H1 (cell line): ENCODE measurements at regions not wholly inside any gene's neighbourhood (a gene's known extent, or its start where the extent isn't known, plus 50 kb on each side); places are given as distances from the start of the nearest gene placed in this dataset.

ENCODE experiments used
- CTCF ChIA-PET: fragments of 300-600 bp; sonication (Branson Sonifier 250); formaldehyde crosslinking; loops from one replicate; lab custom pipeline; 2021; ENCODE audit not compliant: partially characterized antibody; lab: Charles Lee
- POLR2A ChIA-PET: fragments of 300-600 bp; sonication (Branson Sonifier 250); formaldehyde crosslinking; loops from one replicate; lab custom pipeline; 2021; ENCODE audit warnings: inconsistent platforms; ENCODE audit not compliant: partially characterized antibody; lab: Charles Lee
- DNase-seq, 2 experiments: peaks; one replicate each; pipeline versions ENCODE4 v3.0.0 to v3.0.0-alpha.2; 2010 to 2022; ENCODE audit warnings: low spot score in 2 of 2, low read depth in 1 of 2, mixed read lengths in 1 of 2
- FAIRE-seq: peaks from 2 replicates; lab custom pipeline; 2011; peaks lifted over from hg19 to GRCh38; lab: Jason Lieb, UNC
- H2AFZ ChIP-seq: 2 replicates; pipeline ENCODE4 v1.8.1; 2012; ENCODE audit warnings: low read length, inconsistent platforms
- H2AK5ac ChIP-seq: 2 replicates; pipeline ENCODE4 v1.6.1; 2013; ENCODE audit warnings: low read depth, low read length
- H2BK120ac ChIP-seq: replicated peaks from 2 replicates; pipeline ENCODE3; 2013; ENCODE audit warnings: low read depth, low read length, inconsistent platforms
- H2BK12ac ChIP-seq: 2 replicates; pipeline ENCODE4 v1.6.1; 2013; ENCODE audit warnings: low read depth, low read length
- H2BK15ac ChIP-seq: 2 replicates; pipeline ENCODE4 v1.6.1; 2013; ENCODE audit warnings: low read length
- H2BK20ac ChIP-seq: 2 replicates; pipeline ENCODE4 v1.6.1; 2013; ENCODE audit warnings: low read length
- H2BK5ac ChIP-seq: 2 replicates; pipeline ENCODE4 v1.6.1; 2013; ENCODE audit warnings: low read depth, low read length
- H3K14ac ChIP-seq: 2 replicates; pipeline ENCODE4 v1.6.1; 2013; ENCODE audit warnings: inconsistent platforms; ENCODE audit not compliant: insufficient read length
- H3K18ac ChIP-seq: 2 replicates; pipeline ENCODE4 v1.6.1; 2013; ENCODE audit warnings: low read length; ENCODE audit errors: extremely low read depth
- H3K23ac ChIP-seq: 2 replicates; pipeline ENCODE4 v1.6.1; 2013; ENCODE audit warnings: inconsistent platforms; ENCODE audit not compliant: insufficient read length
- H3K23me2 ChIP-seq: 2 replicates; pipeline ENCODE4 v1.6.1; 2013; ENCODE audit warnings: low read depth, low read length
- H3K27ac ChIP-seq: 2 replicates; pipeline ENCODE4 v1.6.1; 2011; ENCODE audit warnings: low read depth, low read length, inconsistent platforms
- H3K27me3 ChIP-seq, 4 experiments: replicated peaks in 1 of 4; 1 replicate in 1 of 4; 2 replicates in 3 of 4; pipeline versions ENCODE4 v1.6.1 to v1.8.1; 2011 to 2013; ENCODE audit warnings: low read length in 3 of 4, mild to moderate bottlenecking in 3 of 4, inconsistent platforms in 2 of 4, mixed read lengths in 2 of 4, moderate library complexity in 1 of 4; ENCODE audit not compliant: control insufficient read depth in 3 of 4, insufficient read depth in 3 of 4; ENCODE audit errors: extremely low read depth in 1 of 4
- H3K36me3 ChIP-seq, 4 experiments: 2 replicates each; pipeline versions ENCODE4 v1.6.1 to v1.8.1; 2011 to 2013; ENCODE audit warnings: mild to moderate bottlenecking in 4 of 4, low read length in 3 of 4, moderate library complexity in 2 of 4, control low read depth in 1 of 4, inconsistent platforms in 1 of 4; ENCODE audit not compliant: insufficient read depth in 4 of 4, control insufficient read depth in 2 of 4
- H3K4ac ChIP-seq: replicated peaks from 2 replicates; pipeline ENCODE3; 2013; ENCODE audit warnings: low read length, low read depth, mixed read lengths, inconsistent platforms; ENCODE audit not compliant: insufficient read length
- H3K4me1 ChIP-seq, 4 experiments: replicated peaks in 1 of 4; 1 replicate in 1 of 4; 2 replicates in 3 of 4; pipeline versions ENCODE4 v1.6.1 to v1.8.1; 2011 to 2013; ENCODE audit warnings: low read length in 3 of 4, inconsistent platforms in 2 of 4, mixed read lengths in 1 of 4; ENCODE audit not compliant: insufficient read depth in 4 of 4, control insufficient read depth in 3 of 4
- H3K4me2 ChIP-seq, 2 experiments: 2 replicates each; pipeline versions ENCODE4 v1.6.1 to v1.8.1; 2011 to 2013; ENCODE audit warnings: low read depth in 2 of 2, low read length in 2 of 2, control low read depth in 1 of 2, inconsistent platforms in 1 of 2, mild to moderate bottlenecking in 1 of 2; ENCODE audit not compliant: insufficient read depth in 1 of 2
- H3K4me3 ChIP-seq, 4 experiments: fragments of 200-600, 300-600 bp in 1 of 4; sonication (generic), shearing (Covaris generic), sonication (Bioruptor Twin) in 1 of 4; 2 replicates each; pipeline versions ENCODE4 v1.5.1 to v1.8.1; 2011 to 2016; ENCODE audit warnings: low read length in 4 of 4, low read depth in 3 of 4, control low read depth in 2 of 4, inconsistent platforms in 2 of 4, mild to moderate bottlenecking in 2 of 4, mixed read lengths in 1 of 4, moderate library complexity in 1 of 4; ENCODE audit not compliant: insufficient read depth in 2 of 4; ENCODE audit errors: extremely low read depth in 1 of 4
- H3K56ac ChIP-seq: replicated peaks from 2 replicates; pipeline ENCODE3; 2013; ENCODE audit warnings: low read depth, mild to moderate bottlenecking, mixed read lengths, low read length, inconsistent platforms; ENCODE audit not compliant: insufficient read length
- H3K79me1 ChIP-seq: 2 replicates; pipeline ENCODE4 v1.6.1; 2013; ENCODE audit warnings: low read depth, low read length, control low read depth
- H3K79me2 ChIP-seq, 2 experiments: 2 replicates each; pipeline versions ENCODE4 v1.6.1 to v1.8.1; 2012 to 2013; ENCODE audit warnings: low read length in 2 of 2, mild to moderate bottlenecking in 2 of 2, inconsistent platforms in 1 of 2; ENCODE audit not compliant: insufficient read depth in 2 of 2, control insufficient read depth in 1 of 2
- H3K9ac ChIP-seq, 4 experiments: replicated peaks in 1 of 4; 1 replicate in 1 of 4; 2 replicates in 3 of 4; pipeline versions ENCODE4 v1.6.1 to v1.8.1; 2011 to 2013; ENCODE audit warnings: low read depth in 3 of 4, low read length in 3 of 4, control low read depth in 2 of 4, mild to moderate bottlenecking in 2 of 4, moderate library complexity in 2 of 4, inconsistent platforms in 1 of 4; ENCODE audit errors: extremely low read depth in 1 of 4
- H3K9me3 ChIP-seq, 2 experiments: 2 replicates each; pipeline versions ENCODE4 v1.6.1 to v1.8.1; 2012 to 2013; ENCODE audit warnings: mild to moderate bottlenecking in 2 of 2, moderate library complexity in 2 of 2, control low read depth in 1 of 2, inconsistent platforms in 1 of 2, low read depth in 1 of 2, low read length in 1 of 2, mixed read lengths in 1 of 2; ENCODE audit not compliant: insufficient read depth in 2 of 2
- H4K20me1 ChIP-seq, 2 experiments: replicated peaks in 1 of 2; 2 replicates each; pipeline versions ENCODE3 to v1.8.1; 2011 to 2013; ENCODE audit warnings: inconsistent platforms in 2 of 2, low read length in 2 of 2, mild to moderate bottlenecking in 1 of 2; ENCODE audit not compliant: insufficient read depth in 2 of 2, control insufficient read depth in 1 of 2
- H4K5ac ChIP-seq: 2 replicates; pipeline ENCODE4 v1.6.1; 2013; ENCODE audit warnings: low read length, low read depth, mixed read lengths, inconsistent platforms; ENCODE audit not compliant: insufficient read length
- H4K8ac ChIP-seq: 2 replicates; pipeline ENCODE4 v1.8.0; 2013; ENCODE audit warnings: mild to moderate bottlenecking, moderate library complexity, low read length, inconsistent platforms; ENCODE audit not compliant: insufficient read depth; ENCODE audit errors: extremely low read depth
- H4K91ac ChIP-seq: replicated peaks from 2 replicates; pipeline ENCODE3; 2013; ENCODE audit warnings: low read length, mixed read lengths, inconsistent platforms; ENCODE audit not compliant: insufficient read length
- CBX8 ChIP-seq: fragments of 300-800, 300-1000 bp; sonication (generic); IDR thresholded peaks from 2 replicates; pipeline ENCODE4 v1.7.1; 2016; ENCODE audit warnings: low read depth, low read length, borderline replicate concordance
- CHD2 ChIP-seq: IDR thresholded peaks from 2 replicates; pipeline ENCODE4 v1.6.1; 2012; ENCODE audit warnings: low read length, improper control_type of control experiment
- CTBP2 ChIP-seq: IDR thresholded peaks from 2 replicates; pipeline ENCODE4 v1.7.0; 2011; ENCODE audit warnings: borderline replicate concordance, mild to moderate bottlenecking, moderate library complexity, mixed read lengths, low read length; ENCODE audit not compliant: insufficient read depth, insufficient read length
- EGR1 ChIP-seq: IDR thresholded peaks from 2 replicates; pipeline ENCODE4 v1.6.1; 2011; ENCODE audit warnings: low read depth, low read length, borderline replicate concordance
- GABPA ChIP-seq: IDR thresholded peaks from 2 replicates; pipeline ENCODE4 v1.6.1; 2011; ENCODE audit warnings: mild to moderate bottlenecking, low read length, moderate library complexity, borderline replicate concordance; ENCODE audit not compliant: insufficient read depth
- GTF2F1 ChIP-seq: IDR thresholded peaks from 2 replicates; pipeline ENCODE4 v1.6.1; 2012; ENCODE audit warnings: low read depth, low read length, improper control_type of control experiment, borderline replicate concordance
- JUN ChIP-seq: IDR thresholded peaks from 2 replicates; pipeline ENCODE4 v1.6.1; 2011; ENCODE audit warnings: low read depth, mild to moderate bottlenecking, improper control_type of control experiment, low read length
- PHF8 ChIP-seq: fragments of 200-600 bp; sonication (generic); conservative IDR thresholded peaks from 2 replicates; pipeline ENCODE4 v1.7.1; 2012; ENCODE audit warnings: low read depth, mild to moderate bottlenecking, inconsistent platforms, low read length, moderate library complexity
- RFX5 ChIP-seq: IDR thresholded peaks from 2 replicates; pipeline ENCODE4 v1.6.1; 2011; ENCODE audit warnings: low read depth, low read length, improper control_type of control experiment, borderline replicate concordance
- SIN3A ChIP-seq, 2 experiments: IDR thresholded peaks in 1 of 2; conservative IDR thresholded peaks in 1 of 2; 2 replicates each; pipeline ENCODE4 v1.6.1; 2011 to 2012; ENCODE audit warnings: low read length in 2 of 2, improper control_type of control experiment in 1 of 2, low read depth in 1 of 2, mild to moderate bottlenecking in 1 of 2
- SIRT6 ChIP-seq: IDR thresholded peaks from one replicate; pipeline ENCODE4 v1.7.1; 2012; ENCODE audit warnings: low read length, inconsistent platforms
- SP1 ChIP-seq: IDR thresholded peaks from 2 replicates; pipeline ENCODE4 v1.6.1; 2011; ENCODE audit warnings: low read depth, low read length
- TBP ChIP-seq: IDR thresholded peaks from 2 replicates; pipeline ENCODE4 v1.6.1; 2011; ENCODE audit warnings: low read depth, low read length, improper control_type of control experiment
- WGBS, 2 experiments: shearing (Covaris generic) in 1 of 2; methylation state at CpG; one replicate each; pipeline versions ENCODE4 v1.1.6 to v1.1.7; 2013 to 2015; ENCODE audit warnings: low lambda C conversion rate in 2 of 2, mixed read lengths in 2 of 2, inconsistent platforms in 1 of 2, low coverage in 1 of 2, missing lambda C conversion rate in 1 of 2; ENCODE audit not compliant: insufficient replicate concordance in 2 of 2, insufficient coverage in 1 of 2, insufficient read length in 1 of 2; ENCODE audit errors: extremely low coverage in 1 of 2, missing lambda C conversion rate in 1 of 2; 5-methylcytosine and 5-hydroxymethylcytosine counted together

GRCh38 chr2:85954192-85954589, 65.4 kb upstream of the ST3GAL5 start:
- FAIRE-seq, result no peak
- H4K91ac ChIP-seq, result no peak overlapping the region
- WGBS, 2 experiments, result 94% methylated on average over 3 of the region's 4 CpGs; no CpG with 5 or more reads in 1 of the 2 experiments
- no peak overlapping the region for H3K4me3 ChIP-seq
- H4K8ac ChIP-seq, result no peak overlapping the region
- POLR2A ChIA-PET, result no interaction called here
- peaks cover 0 to 7% (median 5%) of the 10 kb centered on the region in 4 experiments; a peak in 3 of 7 replicates for H3K4me1 ChIP-seq
- no peaks in the 10 kb centered on the region for H3K79me1 ChIP-seq
- no peak overlapping the region for H2AK5ac ChIP-seq
- no peak overlapping the region for H3K56ac ChIP-seq
- no peak overlapping the region for H2BK12ac ChIP-seq
- no peak overlapping the region for H3K18ac ChIP-seq
- H2BK20ac ChIP-seq, result no peak overlapping the region
- no peak overlapping the region for H3K4me2 ChIP-seq
- no peak for DNase-seq
- H3K23me2 ChIP-seq, result no peaks in the 10 kb centered on the region
- no peaks in the 10 kb centered on the region for H3K79me2 ChIP-seq
- H3K14ac ChIP-seq, result no peak overlapping the region
- H2AFZ ChIP-seq, result no peak overlapping the region
- no peaks in the 10 kb centered on the region for H3K9me3 ChIP-seq
- H3K27me3 ChIP-seq, result no peaks in the 10 kb centered on the region
- no peak overlapping the region for H3K27ac ChIP-seq
- TF ChIP-seq CHD2 (no peak), TBP (no peak), RFX5 (no peak), PHF8 (no peak), CBX8 (no peak), GABPA (no peak), SP1 (no peak), GTF2F1 (no peak), CTBP2 (no peak), EGR1 (no peak), JUN (no peak), SIRT6 (no peak), SIN3A (conservative IDR thresholded peaks at IDR 0.05 in 1 of 2, IDR thresholded peaks at IDR 0.05 in 1 of 2; ENCODE audit: low read depth in 1 of 2, low read length in 2 of 2) (no peak)
- TF ChIP-seq, all 59 proteins: peak for 0
- H4K5ac ChIP-seq, result no peak overlapping the region
- CTCF ChIA-PET, result no interaction called here
- 0 out of 2 replicates have a peak overlapping the region, but pooled peaks have one; percentile 4 for H2BK15ac ChIP-seq
- no peak overlapping the region for H2BK5ac ChIP-seq
- no peaks in the 10 kb centered on the region for H3K36me3 ChIP-seq
- H3K23ac ChIP-seq, result no peak overlapping the region
- no peak overlapping the region for H3K9ac ChIP-seq
- H3K4ac ChIP-seq, result no peak overlapping the region
- H4K20me1 ChIP-seq, result no peaks in the 10 kb centered on the region
- H2BK120ac ChIP-seq, result no peak overlapping the region
